ENCODE measurements at regions not wholly inside any gene's neighbourhood (a gene's known extent, or its start where the extent isn't known, plus 50 kb on each side); places are given as distances from the start of the nearest gene placed in this dataset.
"Not testable (repeated sequence)": the region's sequence is repeated elsewhere in the genome, so short reads cannot be mapped to it uniquely, and the experiment has no call there.

DNA sequence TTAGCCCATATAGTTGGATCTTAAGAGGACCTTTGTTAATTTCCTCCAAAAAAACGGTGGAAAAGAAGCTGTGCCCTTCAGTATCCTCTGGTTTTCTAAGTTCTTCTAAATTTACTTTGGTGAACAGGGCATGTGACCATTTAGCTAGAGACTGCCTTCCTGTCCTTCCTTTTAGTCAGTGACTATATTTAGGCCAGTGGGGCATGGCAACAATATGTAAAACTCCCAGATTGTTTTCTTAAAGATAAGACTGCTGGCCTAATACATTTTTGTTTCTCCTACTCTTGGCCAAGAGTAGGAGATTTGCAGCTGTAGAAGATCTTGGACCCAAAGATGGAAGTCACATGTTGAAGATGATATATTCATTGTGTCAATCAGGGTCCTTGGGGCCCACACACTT lies 325.1 kb upstream of the DCN start:
- peak; percentile 46 for DNase-seq

DNA sequence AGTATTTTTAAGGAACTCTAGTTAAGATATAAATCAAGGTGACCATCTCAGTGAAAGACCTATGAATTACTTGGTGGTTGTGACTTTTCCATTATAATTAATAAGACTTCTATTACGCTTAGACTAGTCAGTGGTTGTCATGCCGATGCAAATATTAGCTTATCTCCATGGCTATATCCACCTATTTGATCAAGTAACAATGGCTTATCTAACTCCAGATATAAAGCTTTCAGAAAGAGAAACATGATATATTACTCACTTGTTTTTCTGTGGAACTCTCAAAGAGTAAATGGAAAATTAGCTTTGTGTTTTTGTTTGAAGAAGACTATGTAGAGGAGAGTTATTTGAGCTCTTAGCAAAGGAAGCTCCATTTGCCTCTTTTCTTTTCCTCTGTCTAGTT lies 323.8 kb upstream of the DCN start:
- DNase-seq, result peak; percentile 37

DNA sequence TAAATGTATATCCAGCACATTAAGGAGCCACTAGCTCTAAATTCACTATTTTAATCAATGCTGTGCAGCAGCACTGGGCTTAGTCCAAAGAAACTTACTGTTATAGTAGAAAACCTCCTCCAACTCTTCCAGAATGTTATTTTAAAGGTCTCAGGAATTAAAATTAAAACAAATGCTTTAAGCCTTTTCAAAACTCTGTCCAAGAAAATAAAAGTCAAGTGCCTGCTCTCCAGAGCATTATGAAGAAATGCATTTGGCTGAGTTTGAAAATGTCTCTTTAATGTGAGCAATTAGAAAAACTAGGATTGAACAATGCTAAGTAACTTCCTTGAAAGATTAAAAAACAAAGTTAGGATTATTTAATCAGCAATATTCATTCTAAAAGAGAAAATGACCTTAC lies 322.4 kb upstream of the DCN start:
- no peak for DNase-seq

DNA sequence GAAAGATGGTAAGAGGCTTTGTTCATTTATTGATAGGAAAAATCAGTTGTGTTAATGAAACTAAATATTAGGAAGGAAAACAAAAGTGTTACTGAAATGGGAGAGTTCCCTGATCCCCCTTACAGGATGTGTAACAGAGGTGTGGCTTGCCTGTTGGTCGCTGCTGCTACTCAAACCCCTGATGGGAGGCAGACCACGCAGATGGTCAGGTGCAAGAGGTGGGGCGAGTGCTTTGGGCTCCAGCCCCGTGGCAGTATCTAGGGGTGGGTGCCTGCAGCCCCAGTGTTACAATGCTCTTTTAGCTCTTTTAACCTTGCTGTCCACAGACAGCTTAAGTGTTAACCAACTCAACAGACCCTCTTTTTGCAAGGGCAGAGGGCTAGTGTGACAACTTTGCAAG lies 319.6 kb upstream of the DCN start:
- no peak for DNase-seq

DNA sequence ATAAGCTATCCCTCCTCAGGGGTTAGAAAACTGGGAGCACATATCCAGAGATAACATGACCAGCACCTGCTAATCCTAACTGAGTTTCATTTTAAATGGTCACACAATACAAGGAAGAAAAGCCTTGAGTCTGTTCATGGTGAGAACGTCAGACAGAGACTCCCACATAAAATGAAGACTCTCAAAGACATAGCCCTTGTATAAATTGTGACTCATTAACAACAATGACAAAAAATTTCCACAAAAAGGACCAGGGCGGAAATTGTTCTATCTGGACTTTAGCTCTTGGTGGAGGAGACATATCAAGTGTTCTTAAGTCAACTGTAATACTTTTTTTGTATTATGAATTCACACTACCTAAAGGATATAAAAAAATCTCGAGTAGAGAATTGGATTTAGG lies 313.7 kb upstream of the DCN start:
- DNase-seq, result peak; percentile 14

DNA sequence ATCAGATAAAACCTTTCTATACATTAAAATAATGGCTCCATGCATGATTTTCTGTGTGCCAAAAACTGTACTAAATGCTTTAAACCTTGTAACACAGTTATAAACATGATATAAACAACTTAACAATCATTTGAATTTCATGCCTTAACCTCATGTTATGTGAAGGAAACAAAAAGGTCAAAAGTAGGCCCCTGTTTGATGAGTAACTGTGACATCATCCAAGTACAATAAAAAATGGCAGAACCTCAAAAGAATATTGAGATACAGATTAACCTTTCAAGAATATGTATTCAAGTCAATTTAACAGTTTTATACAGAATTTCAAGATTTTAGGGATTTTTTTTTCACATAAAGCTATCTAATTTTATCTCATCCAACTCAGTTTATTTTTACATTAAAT lies 310.7 kb upstream of the DCN start:
- DNase-seq, result peak; percentile 21

DNA sequence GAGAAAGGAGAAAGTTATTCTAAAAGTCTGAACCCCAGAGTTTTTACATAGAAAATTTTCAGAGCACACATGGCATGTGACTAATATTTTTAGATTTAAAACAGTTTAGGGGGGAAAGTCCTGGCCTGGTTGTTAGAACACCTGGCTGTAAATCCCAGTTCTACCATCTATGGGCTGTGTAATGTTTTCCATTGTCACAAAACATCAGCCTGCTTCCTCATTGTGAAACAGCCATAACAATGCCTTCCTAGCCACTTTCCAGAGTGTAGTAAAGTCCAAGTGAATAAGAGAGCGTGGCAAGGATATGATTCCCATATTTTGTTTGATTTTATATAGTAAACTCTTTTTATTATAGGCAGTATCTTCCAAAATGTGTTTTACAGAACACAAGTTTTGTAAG lies 310.0 kb upstream of the DCN start:
- peak; percentile 60 for DNase-seq

DNA sequence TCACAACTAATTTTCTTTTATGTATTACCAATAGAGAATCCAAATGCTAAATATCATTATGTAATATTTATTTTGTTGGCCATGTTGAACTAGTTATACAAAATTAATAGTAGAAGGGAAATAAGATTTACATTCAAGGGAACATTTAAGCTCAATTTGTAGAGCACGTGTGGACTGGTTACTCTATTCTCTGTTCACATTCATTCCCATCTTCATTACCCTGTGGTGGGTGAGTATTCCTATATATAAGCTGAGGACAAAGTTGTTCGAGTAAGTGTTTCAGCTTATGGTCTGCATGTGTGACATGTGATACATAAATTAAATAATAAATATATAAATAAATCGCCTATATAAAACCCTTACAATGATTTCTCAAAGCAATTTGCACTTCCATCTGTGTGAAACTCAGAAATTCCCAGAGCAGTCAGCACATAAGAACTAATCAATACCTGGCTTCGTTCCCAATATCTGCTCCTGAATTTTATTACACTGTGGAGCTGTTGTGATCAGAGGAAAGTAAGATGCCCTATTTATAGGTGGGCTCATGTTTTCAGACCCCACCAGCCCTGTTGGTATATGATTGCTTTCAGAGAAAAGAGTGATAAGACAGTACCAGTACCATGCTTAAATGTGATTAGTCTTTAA lies 308.2 kb upstream of the DCN start:
- DNase-seq, result no peak

DNA sequence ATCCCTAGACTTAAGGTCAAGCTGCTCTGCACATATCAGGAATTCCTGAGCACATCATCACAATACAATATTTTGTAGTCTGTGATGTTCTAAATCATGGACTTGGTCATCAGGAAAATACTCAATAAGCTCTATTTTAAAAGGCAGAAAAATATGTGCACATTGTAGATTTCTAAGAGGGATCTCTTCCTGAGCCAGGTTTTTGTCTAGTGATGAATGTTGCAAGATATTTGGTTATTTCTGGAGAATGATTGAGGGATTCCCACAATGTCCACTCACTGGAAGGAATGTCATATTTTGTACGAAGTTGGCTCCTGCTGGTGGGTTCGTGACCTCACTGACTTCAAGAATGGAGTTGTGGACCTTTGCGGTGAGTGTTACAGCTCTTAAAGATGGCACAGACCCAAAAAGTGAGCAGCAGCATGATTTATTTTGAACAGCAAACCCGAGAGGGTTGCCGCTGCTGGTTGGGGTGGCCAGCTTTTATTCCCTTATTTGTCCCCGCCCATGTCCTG lies 300.9 kb upstream of the DCN start:
- DNase-seq, result no peak

DNA sequence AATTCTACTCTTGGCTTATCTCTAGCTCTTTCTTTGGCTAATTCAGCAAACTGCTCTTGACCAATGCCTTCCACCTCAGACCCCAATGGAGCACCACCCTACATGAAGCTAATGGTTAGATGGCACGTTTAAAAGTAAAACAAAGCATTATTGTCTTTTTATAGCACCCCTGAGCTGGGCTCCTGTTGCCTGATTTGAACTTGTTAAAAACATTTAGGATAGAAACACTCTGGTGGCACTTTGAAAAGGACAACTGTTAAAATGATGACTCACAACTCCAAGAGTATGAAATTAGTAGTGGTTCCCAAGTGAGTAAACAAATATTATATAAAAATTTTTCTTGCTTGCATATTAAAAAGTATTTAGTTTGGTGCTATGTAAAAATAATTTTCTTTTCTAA lies 299.6 kb upstream of the DCN start:
- DNase-seq, result no peak

DNA sequence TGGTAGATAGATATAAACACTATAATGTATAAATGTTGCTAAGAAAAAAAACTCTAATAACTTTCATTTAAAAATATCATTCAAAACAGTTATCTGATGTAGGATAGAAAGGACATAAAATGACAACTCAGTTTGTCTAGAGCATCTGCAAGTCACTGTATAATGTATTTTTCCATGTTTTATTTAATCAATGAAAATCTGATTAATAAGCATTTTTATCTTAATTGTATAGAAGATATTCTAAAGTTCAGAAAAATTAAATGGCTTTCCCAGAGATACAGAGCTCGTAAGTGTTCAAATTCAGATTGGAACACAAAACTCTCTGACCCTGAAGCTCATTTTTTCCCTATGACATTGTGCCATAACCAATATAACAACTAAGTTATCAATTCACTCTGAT lies 295.9 kb upstream of the DCN start:
- DNase-seq, result no peak

DNA sequence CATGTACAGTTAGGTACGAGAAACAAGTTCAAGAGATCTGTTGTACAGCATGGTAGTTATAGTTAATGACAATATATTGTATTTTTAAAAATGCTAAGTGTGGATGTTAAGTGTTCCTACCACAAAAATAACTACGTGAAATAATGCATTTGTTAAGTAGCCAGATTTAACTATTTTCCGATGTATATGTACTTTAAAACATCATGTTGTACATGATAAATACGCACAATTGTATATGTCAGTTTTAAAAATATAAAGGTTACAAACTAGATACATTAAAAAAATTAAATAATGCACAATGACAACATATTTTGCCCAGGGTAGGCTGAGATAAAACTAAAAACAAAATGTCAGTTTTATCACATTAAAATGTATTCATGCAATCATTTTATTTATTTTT lies 285.1 kb upstream of the DCN start:
- DNase-seq, result no peak

DNA sequence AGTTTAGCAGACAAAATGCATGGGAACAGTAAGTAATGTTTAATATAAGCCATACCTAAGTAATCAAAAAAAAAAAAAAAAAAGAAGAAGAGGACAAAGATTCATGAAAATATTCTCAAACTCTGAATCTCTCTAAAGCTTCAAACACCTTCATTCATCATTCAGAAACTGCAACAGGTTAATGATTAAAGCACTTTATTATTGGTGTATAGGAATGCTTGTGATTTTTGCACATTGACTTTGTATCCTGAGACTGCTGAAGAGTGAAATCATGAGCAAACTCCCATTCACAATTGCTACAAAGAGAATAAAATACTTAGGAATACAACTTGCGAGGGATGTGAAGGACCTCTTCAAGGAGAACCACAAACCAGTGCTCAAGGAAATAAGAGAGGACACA lies 278.4 kb upstream of the DCN start:
- DNase-seq, result no peak

DNA sequence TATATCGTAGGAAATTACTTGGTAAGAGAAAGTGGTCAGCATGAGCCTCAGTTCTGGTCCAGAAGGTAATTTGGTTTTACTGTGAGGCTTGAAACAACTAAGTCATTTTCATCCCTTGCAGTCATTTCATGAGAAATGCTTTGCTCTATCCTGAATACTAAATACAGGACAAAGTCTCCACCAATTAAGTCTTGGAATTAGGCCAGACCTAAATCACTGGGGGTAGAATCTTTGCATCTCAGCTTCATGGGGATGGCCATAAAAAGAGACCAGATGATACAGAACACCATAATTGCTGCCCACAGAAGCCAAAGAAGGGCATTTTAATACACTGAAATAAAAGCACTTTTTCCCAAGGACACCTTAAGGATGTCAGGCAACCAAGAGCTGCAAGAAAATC lies 277.9 kb upstream of the DCN start:
- DNase-seq, result no peak

DNA sequence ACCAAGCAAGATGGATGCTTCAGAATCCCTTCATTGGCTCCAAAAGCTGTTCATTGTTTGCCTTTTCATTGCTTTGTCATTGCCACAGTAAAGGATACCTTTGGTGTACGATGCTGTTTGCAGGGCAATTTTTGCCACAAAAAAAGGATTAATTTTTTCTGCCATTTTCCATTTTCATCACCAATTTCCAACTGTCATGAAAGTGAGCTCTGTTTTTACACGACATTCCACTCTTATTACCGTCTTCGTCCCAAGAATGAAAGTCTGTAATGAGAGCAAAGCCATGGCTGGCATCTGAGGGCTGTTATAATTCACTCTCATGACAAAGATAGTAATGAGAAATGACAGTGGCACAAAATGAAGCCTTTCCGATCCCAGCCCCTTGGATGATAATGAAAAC lies 272.7 kb upstream of the DCN start:
- DNase-seq, result no peak

DNA sequence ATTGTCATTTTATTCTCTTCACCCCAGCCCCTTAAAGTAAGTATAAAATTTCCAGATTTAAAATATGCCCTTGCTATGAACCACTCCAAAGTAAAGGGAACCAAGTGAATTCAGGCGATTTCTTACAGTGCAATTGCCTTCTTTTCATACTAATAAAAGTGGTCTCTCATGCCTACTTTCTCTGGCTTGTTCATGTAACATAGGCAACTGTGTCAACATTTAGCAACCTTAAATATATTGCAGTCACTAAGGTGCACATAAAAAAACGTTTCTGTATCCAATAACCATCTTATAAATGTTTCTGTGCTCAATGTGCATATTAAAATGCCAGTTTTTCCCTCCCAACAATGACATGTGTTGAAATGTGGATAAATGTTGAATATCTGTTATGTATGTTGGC lies 271.6 kb upstream of the DCN start:
- no peak for DNase-seq

DNA sequence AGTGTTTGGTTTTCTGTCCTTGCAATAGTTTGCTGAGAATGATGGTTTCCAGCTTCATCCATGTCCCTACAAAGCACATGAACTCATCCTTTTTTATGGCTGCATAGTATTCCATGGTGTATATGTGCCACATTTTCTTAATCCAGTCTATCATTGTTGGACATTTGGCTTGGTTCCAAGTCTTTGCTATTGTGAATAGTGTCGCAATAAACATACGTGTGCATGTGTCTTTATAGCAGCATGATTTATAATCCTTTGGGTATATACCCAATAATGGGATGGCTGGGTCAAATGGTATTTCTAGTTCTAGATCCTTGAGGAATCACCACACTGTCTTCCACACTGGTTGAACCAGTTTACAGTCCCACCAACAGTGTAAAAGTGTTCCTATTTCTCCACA lies 269.8 kb upstream of the DCN start:
- DNase-seq, result not testable (repeated sequence)

DNA sequence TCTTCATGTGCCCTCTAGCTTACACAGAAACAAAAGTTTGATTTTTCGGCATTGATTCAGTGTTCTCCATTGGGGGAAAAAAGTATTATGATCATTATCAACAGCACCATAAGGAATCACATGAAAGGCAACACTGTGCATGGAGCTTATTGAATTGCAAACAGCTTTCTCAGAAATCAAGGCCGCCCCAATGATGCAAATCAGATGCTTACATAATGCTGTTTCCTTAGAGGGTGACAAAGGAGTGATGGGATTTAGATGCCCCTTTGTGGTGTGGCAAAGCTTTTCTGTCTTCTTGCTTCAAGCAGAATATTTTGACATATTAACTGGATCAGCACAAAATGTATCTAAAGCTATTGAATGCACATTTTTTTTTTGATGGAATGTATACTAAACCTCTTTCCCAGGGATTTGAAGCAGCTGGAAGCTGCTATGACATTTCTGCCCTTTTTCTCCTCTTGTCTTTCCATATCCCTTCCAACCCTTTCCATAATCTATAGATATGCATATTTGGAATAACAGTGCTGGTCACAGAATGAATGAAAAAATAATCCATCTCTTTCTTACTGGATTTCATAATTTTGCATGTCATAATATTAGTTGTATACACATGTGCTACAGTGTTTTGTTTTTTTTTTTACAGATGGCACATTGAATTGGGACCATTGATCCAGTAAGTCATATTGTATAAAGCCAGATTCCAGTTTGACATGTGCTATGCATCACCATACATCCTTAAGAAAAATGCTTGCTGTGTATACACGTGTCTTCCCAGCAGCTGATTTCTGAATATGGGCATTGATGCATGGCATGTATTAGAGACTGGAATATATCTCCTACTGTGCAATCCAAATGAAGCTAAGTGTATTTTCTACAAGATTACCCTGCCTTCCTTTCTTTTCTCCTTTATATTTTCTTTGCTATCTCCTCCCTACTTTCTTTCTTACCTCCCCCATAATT lies 259.7 kb upstream of the DCN start:
- no peak for DNase-seq

DNA sequence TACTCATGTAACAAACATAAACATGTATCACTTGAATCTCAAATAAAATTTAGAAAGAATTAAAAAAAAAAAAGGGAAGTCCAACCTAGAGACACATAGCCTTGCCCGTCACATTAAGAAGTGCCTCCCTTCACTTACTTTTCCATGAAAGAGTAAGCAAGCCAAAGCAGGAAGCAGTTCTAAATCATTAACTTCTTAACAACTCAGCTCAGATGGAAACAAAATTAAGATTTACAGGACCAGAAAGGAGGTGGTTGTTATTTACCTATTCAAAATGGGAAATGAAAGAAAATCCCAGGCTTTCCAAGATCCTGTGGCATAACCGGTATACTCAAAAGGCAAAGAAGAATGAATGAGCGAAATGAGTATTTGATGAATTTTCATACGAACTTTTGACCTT lies 258.6 kb upstream of the DCN start:
- DNase-seq, result no peak

DNA sequence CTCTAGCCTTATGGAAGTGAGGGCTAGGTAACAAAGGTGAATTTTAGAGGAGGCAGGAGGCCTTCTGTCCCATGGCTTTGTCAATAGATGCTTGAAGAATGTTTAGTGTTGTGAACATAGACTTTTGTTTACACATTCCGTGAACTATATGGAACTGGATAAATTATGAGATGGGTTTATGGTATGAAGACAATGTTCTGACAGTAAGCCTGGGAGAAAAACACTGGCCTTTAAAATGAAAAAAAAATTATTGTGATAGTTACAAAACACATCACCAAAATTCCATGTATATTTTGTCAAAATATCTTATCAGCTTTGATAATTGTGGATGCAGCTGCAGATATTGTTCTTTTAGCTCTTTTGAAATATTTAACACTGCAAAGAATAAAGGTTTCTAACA lies 251.5 kb upstream of the DCN start:
- DNase-seq, result no peak

DNA sequence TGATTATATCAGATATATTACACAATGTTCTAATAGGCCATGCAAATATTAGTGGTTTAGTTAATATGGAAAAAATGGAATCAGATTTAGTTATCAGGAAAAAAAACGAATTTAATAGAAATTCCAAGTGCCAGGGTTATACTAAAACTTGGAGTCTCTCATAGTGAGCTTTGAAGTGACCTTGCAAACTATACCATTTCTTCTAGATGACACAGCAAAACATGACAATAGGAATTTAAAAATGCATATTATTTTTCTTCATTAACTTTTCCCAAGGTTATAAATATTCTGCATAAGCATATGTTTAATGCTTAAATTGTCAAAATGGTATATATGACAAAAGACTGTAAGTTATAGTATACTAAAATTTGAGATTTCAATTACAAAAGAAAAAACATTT lies 250.1 kb upstream of the DCN start:
- no peak for DNase-seq

DNA sequence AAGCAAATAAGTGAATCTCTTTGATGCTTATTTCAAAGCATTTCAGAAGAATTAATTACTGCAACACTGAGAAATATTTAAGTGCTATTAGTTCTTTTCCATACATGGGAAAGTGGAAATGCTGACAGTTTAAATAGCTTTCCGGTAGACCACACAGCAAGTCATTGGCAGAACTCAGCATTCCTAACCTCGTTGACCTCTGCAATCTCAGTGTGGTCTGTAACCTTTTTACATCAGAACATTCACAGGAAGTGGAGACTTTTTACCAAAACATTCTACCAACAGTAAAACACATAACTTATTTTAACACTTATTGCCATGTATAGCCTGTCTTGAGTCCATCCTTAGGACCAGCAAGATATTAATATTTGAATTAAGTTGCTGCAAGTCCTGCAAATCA lies 249.5 kb upstream of the DCN start:
- peak; percentile 88 for DNase-seq

DNA sequence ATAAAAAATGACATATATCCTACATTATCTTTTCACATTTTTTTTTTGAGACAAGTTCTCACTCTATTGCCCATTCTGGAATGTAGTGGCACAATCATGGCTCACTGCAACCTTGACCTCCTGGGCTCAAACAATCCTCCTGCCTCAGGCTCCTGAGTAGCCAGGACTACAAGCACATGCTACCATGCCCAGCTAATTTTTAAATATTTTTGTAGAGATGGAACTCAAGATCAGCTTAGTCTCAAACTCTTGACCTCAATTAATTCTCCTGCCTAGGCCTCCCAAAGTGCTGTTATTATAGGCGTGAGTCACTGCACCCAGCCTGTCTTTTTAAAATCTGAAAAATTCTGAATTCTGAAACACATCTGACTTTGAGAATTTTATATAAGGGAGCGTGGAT lies 241.9 kb upstream of the DCN start:
- DNase-seq, result no peak

DNA sequence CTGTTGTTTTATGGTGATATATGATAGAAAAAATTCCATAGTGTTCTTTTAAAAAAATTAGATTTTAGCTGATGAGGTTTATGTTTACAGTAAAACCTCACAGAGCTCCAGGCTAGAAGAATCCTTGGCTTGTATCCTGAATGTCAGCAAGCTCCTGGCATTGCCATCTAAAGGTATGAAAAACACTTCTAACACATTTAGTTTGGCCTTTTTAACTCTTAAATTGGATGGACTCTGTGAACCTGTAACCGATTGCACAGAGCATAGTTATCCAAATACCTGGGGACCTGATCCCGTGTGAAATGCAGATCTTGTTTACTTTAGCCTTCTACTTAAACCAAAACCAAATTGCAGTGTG lies 241.1 kb upstream of the DCN start:
- DNase-seq, result no peak

Measured in dermis blood vessel endothelial cell (primary cell).